HL-60 (cell line): ENCODE measurements at regions not wholly inside any gene's neighbourhood (a gene's known extent, or its start where the extent isn't known, plus 50 kb on each side); places are given as distances from the start of the nearest gene placed in this dataset.

Experiments used
- CTCF ChIP-seq: IDR thresholded peaks from one replicate; pipeline ENCODE4 v1.5.1; 2011; ENCODE audit warnings: low read length, control low read depth, inconsistent platforms; ENCODE audit not compliant: insufficient read depth
- GABPA ChIP-seq: IDR thresholded peaks from 2 replicates; pipeline ENCODE4 v1.6.1; 2012; ENCODE audit warnings: low read depth
- POLR2AphosphoS5 ChIP-seq: IDR thresholded peaks from 2 replicates; pipeline ENCODE4 v1.6.1; 2012; ENCODE audit warnings: low read depth
- SPI1 ChIP-seq: IDR thresholded peaks from 2 replicates; pipeline ENCODE4 v1.6.1; 2012; ENCODE audit warnings: low read depth, mild to moderate bottlenecking, borderline replicate concordance
- TF ChIP-seq, protein P1 (sequence below): IDR thresholded peaks from 2 replicates; pipeline ENCODE4 v1.6.1; 2012; ENCODE audit warnings: low read depth; ENCODE audit not compliant: insufficient replicate concordance

GRCh38 chr2:20567159-20567925 is 83.6 kb downstream of the HS1BP3 start:
- TF ChIP-seq CTCF (no peak), GABPA (no peak), POLR2AphosphoS5 (no peak), SPI1 (no peak)
- TF ChIP-seq, protein P1, sequence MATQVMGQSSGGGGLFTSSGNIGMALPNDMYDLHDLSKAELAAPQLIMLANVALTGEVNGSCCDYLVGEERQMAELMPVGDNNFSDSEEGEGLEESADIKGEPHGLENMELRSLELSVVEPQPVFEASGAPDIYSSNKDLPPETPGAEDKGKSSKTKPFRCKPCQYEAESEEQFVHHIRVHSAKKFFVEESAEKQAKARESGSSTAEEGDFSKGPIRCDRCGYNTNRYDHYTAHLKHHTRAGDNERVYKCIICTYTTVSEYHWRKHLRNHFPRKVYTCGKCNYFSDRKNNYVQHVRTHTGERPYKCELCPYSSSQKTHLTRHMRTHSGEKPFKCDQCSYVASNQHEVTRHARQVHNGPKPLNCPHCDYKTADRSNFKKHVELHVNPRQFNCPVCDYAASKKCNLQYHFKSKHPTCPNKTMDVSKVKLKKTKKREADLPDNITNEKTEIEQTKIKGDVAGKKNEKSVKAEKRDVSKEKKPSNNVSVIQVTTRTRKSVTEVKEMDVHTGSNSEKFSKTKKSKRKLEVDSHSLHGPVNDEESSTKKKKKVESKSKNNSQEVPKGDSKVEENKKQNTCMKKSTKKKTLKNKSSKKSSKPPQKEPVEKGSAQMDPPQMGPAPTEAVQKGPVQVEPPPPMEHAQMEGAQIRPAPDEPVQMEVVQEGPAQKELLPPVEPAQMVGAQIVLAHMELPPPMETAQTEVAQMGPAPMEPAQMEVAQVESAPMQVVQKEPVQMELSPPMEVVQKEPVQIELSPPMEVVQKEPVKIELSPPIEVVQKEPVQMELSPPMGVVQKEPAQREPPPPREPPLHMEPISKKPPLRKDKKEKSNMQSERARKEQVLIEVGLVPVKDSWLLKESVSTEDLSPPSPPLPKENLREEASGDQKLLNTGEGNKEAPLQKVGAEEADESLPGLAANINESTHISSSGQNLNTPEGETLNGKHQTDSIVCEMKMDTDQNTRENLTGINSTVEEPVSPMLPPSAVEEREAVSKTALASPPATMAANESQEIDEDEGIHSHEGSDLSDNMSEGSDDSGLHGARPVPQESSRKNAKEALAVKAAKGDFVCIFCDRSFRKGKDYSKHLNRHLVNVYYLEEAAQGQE, result no peak
